KMS-11 (cell line): ENCODE measurements at regions not wholly inside any gene's neighbourhood (a gene's known extent, or its start where the extent isn't known, plus 50 kb on each side); places are given as distances from the start of the nearest gene placed in this dataset.

Source experiments
- H2AFZ ChIP-seq: fragments of 200-600 bp; sonication (generic); 2 replicates; pipeline ENCODE4 v1.6.1; 2016; ENCODE audit warnings: antibody characterized with exemption, mixed run types, low read depth
- H3K27ac ChIP-seq: fragments of 200-600 bp; sonication (generic); 2 replicates; pipeline ENCODE4 v1.6.1; 2016; ENCODE audit warnings: mild to moderate bottlenecking, mixed run types
- H3K27me3 ChIP-seq: fragments of 200-600 bp; sonication (generic); 2 replicates; pipeline ENCODE4 v1.6.1; 2017; ENCODE audit warnings: mild to moderate bottlenecking, low read depth, mixed run types, moderate library complexity; ENCODE audit not compliant: insufficient read depth
- H3K36me3 ChIP-seq: fragments of 200-600 bp; sonication (generic); 2 replicates; pipeline ENCODE4 v1.6.1; 2017; ENCODE audit warnings: mild to moderate bottlenecking, mixed run types; ENCODE audit not compliant: insufficient read depth
- H3K4me1 ChIP-seq: fragments of 200-600 bp; sonication (generic); 2 replicates; pipeline ENCODE4 v1.6.1; 2016; ENCODE audit warnings: mild to moderate bottlenecking, low read depth, mixed run types; ENCODE audit not compliant: poor library complexity, severe bottlenecking
- H3K4me2 ChIP-seq: fragments of 200-600 bp; sonication (generic); 2 replicates; pipeline ENCODE4 v1.7.0; 2016; ENCODE audit warnings: mild to moderate bottlenecking, mixed run types
- H3K4me3 ChIP-seq: fragments of 200-600 bp; sonication (generic); IDR thresholded peaks from 2 replicates; pipeline ENCODE4 v1.6.1; 2017; ENCODE audit warnings: low read depth, low read length, mixed read lengths; ENCODE audit not compliant: insufficient read depth
- H3K79me2 ChIP-seq: fragments of 200-600 bp; sonication (generic); 2 replicates; pipeline ENCODE4 v1.6.1; 2016; ENCODE audit warnings: low read depth, mixed run types; ENCODE audit not compliant: insufficient read depth
- H3K9ac ChIP-seq: fragments of 200-600 bp; sonication (generic); 2 replicates; pipeline ENCODE4 v1.6.1; 2016; ENCODE audit warnings: mild to moderate bottlenecking, mixed run types
- H4K20me1 ChIP-seq: fragments of 200-600 bp; sonication (generic); 2 replicates; pipeline ENCODE4 v1.6.1; 2016; ENCODE audit warnings: mild to moderate bottlenecking, mixed run types; ENCODE audit not compliant: insufficient read depth
- CTCF ChIP-seq: fragments of 200-600 bp; sonication (generic); conservative IDR thresholded peaks from 2 replicates; pipeline ENCODE4 v1.6.1; 2017; ENCODE audit warnings: low read depth, mild to moderate bottlenecking, antibody characterized with exemption, low read length, moderate library complexity, mixed read lengths

GRCh38 chr22:44576311-44577260, 78.6 kb upstream of the RTL6 start:
- Histone ChIP-seq H3K79me2 (no peaks in the 10 kb centered on the region), H3K36me3 (no peaks in the 10 kb centered on the region), H3K9ac (no peak overlapping the region), H2AFZ (no peak overlapping the region), H3K27ac (no peak overlapping the region), H3K4me2 (no peak overlapping the region), H3K4me3 (no peak overlapping the region), H3K27me3 (peaks cover 5% of the 10 kb centered on the region; the same call in 1 of the 2 replicates), H3K4me1 (no peaks in the 10 kb centered on the region), H4K20me1 (no peaks in the 10 kb centered on the region)
- TF ChIP-seq CTCF, result no peak

- TF ChIP-seq CTCF, result no peak
- no peak overlapping the region for H3K27ac ChIP-seq
Measured at GRCh38 chr22:44575381-44576268, 77.6 kb upstream of the RTL6 start.

GRCh38 chr22:44574640-44575380, 76.8 kb upstream of the RTL6 start:
- TF ChIP-seq CTCF, result no peak
- Histone ChIP-seq H3K36me3 (no peaks in the 10 kb centered on the region), H3K4me2 (no peak overlapping the region), H3K27ac (no peak overlapping the region), H3K9ac (no peak overlapping the region), H3K79me2 (no peaks in the 10 kb centered on the region), H2AFZ (no peak overlapping the region), H4K20me1 (no peaks in the 10 kb centered on the region), H3K4me3 (no peak overlapping the region), H3K27me3 (peaks cover 2% of the 10 kb centered on the region; the same call in 1 of the 2 replicates), H3K4me1 (no peaks in the 10 kb centered on the region)

More at GRCh38 chr22:44575381-44576268, 77.6 kb upstream of the RTL6 start:
- Histone ChIP-seq H3K79me2 (no peaks in the 10 kb centered on the region), H3K36me3 (no peaks in the 10 kb centered on the region), H3K4me3 (no peak overlapping the region), H2AFZ (no peak overlapping the region), H3K27me3 (peaks cover 2% of the 10 kb centered on the region; the same call in 1 of the 2 replicates), H4K20me1 (no peaks in the 10 kb centered on the region), H3K4me2 (no peak overlapping the region), H3K4me1 (no peaks in the 10 kb centered on the region), H3K9ac (no peak overlapping the region)

GRCh38 chr22:44574057-44574639, 76.1 kb upstream of the RTL6 start:
- Histone ChIP-seq H3K27me3 (peaks cover 2% of the 10 kb centered on the region; the same call in 1 of the 2 replicates), H3K79me2 (no peaks in the 10 kb centered on the region), H3K4me2 (no peak overlapping the region), H2AFZ (no peak overlapping the region), H3K36me3 (no peaks in the 10 kb centered on the region), H3K4me1 (no peaks in the 10 kb centered on the region), H3K4me3 (no peak overlapping the region), H3K9ac (no peak overlapping the region), H4K20me1 (no peaks in the 10 kb centered on the region), H3K27ac (no peak overlapping the region)
- no peak for TF ChIP-seq CTCF
